ENCODE measurements at regions not wholly inside any gene's neighbourhood (a gene's known extent, or its start where the extent isn't known, plus 50 kb on each side); places are given as distances from the start of the nearest gene placed in this dataset.

DNA sequence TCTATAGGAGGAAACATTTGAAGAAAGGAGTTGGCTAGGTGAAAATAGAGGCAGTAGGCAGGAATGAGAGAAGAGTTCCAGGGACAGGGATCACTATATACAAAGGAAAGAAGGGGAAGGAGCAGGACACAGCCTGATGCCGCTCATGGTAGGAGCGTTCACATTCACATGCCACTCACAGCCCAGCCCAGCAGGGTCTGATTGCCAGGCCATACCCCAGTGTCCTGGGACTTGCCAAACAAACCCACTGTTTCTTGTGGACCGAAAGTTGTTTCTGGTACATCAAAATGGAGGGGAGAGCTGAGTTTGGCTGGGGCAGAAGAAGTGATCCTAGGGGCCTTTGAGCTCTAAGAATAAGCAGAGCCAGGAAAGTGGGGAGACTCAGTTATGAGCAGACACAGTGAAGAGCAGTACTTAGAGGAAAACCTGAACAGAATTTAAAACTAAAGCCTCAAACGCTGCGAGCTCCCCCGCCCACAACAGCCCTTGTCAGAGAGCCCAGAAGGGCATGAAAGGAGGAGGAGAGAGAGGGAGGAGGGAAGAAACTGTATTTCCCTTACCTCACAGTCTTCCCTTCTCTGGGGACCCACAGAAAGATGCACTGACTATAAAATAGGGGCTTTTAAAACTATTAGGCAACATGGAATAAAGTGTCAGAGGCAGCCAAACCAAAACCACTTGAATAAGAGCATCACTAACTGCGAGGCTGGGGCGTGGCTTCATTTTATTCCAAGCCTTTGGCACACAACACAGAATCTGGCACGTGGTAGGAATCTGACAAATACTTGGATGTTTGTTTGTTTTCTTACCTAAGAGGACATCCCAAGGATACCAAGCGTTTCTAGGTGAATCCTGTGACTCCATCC lies 129.0 kb downstream of the RPL22L1 start:
- Histone ChIP-seq H3K4me1 (ENCODE audit: control insufficient read depth, insufficient read depth, low read length) (peaks cover 5% of the 10 kb centered on the region; the same call in 1 of the 2 replicates), H3K27ac (ENCODE audit: low read length) (peak overlapping the region; percentile 30; the same call in 1 of the 2 replicates), H3K36me3 (ENCODE audit: control insufficient read depth, insufficient read depth, low read length) (no peaks in the 10 kb centered on the region), H3K4me3 (ENCODE audit: low read depth in 2 of 2, low read length in 2 of 2) (no peak overlapping the region), H3K9me3 (ENCODE audit: control insufficient read depth, insufficient read depth, low read depth, low read length) (no peaks in the 10 kb centered on the region; the same call in 1 of the 2 replicates), H3K27me3 (ENCODE audit: control insufficient read depth, insufficient read depth, low read length) (no peaks in the 10 kb centered on the region)
- intact Hi-C loops (cut with micrococcal nuclease; ENCODE audit: unreplicated experiment): no loop called here
- ChIA-PET POLR2A (no interaction called here), CTCF (no interaction called here)
- no TSS peak for BruUV-seq (replicated peaks)
- in situ Hi-C loops (cut with HindIII; ENCODE audit: low pct_unique_long_range_greater_than_20kb, low sequenced_read_pairs): no loop called here
- TF ChIP-seq POLR2AphosphoS5 (IDR thresholded peaks at IDR 0.05; ENCODE audit: low read depth, low read length) (no peak), TCF7L2 (IDR thresholded peaks at IDR 0.05; ENCODE audit: low read depth, low read length) (no peak), REST (IDR thresholded peaks at IDR 0.05; ENCODE audit: insufficient read depth in 1 of 2, low read depth in 2 of 2, low read length in 1 of 2) (no peak)
- ATAC-seq (peak; percentile 53; the same call in 1 of the 2 replicates), DNase-seq (ENCODE audit: low read depth, low spot score) (peak; percentile 77)

- DNase-seq (ENCODE audit: low read depth, low spot score) (no peak), ATAC-seq (no peak)
- no peak for TF ChIP-seq CTCF (IDR thresholded peaks at IDR 0.05)
- TF ChIP-seq POLR2AphosphoS5 (IDR thresholded peaks at IDR 0.05; ENCODE audit: low read depth, low read length): no peak
- TF ChIP-seq REST (IDR thresholded peaks at IDR 0.05; ENCODE audit: insufficient read depth in 1 of 2, low read depth in 2 of 2, low read length in 1 of 2): no peak
- TF ChIP-seq TCF7L2 (IDR thresholded peaks at IDR 0.05; ENCODE audit: low read depth, low read length): no peak
- TF ChIP-seq SIN3A (IDR thresholded peaks at IDR 0.05; ENCODE audit: borderline replicate concordance, insufficient read depth, low read depth, low read length): no peak
- H3K36me3 ChIP-seq (ENCODE audit: control insufficient read depth, insufficient read depth, low read length): no peaks in the 10 kb centered on the region
- CTCF ChIA-PET: no interaction called here
- BruUV-seq (replicated peaks): no TSS peak
- intact Hi-C loops (cut with micrococcal nuclease; ENCODE audit: unreplicated experiment) (no loop called here), in situ Hi-C loops (cut with HindIII; ENCODE audit: low pct_unique_long_range_greater_than_20kb, low sequenced_read_pairs) (no loop called here)
- H3K9me3 ChIP-seq (ENCODE audit: control insufficient read depth, insufficient read depth, low read depth, low read length): no peaks in the 10 kb centered on the region; the same call in 1 of the 2 replicates
- H3K27ac ChIP-seq (ENCODE audit: low read length): peak overlapping the region; percentile 30; the same call in 1 of the 2 replicates
- H3K4me1 ChIP-seq (ENCODE audit: control insufficient read depth, insufficient read depth, low read length): peaks cover 5% of the 10 kb centered on the region; the same call in 1 of the 2 replicates
- no peaks in the 10 kb centered on the region for H3K27me3 ChIP-seq (ENCODE audit: control insufficient read depth, insufficient read depth, low read length)
- POLR2A ChIA-PET: no interaction called here
- H3K4me3 ChIP-seq (ENCODE audit: low read depth in 2 of 2, low read length in 2 of 2): no peak overlapping the region
These were observed 129.7 kb downstream of the RPL22L1 start for GRCh38 chr3:170740285-170740684.

Data from Panc1 (cell line).